Adrenal gland (tissue), 5 donors: ENCODE measurements at regions not wholly inside any gene's neighbourhood (a gene's known extent, or its start where the extent isn't known, plus 50 kb on each side); places are given as distances from the start of the nearest gene placed in this dataset.

Experiments used
- POLR2A ChIP-seq, 2 donors: fragments of 450-650 bp; IDR thresholded peaks; one replicate each; pipeline ENCODE4 v1.6.1; 2017; ENCODE audit warnings: antibody characterized with exemption in 2 of 2, mild to moderate bottlenecking in 2 of 2, moderate library complexity in 1 of 2
- TF ChIP-seq, protein P1 (sequence below), 6 experiments: fragments of 450-650 bp in 4 of 6; fragments of 200-600 bp in 2 of 6; sonication (generic) in 1 of 6; IDR thresholded peaks; 1 replicate in 5 of 6; 2 replicates in 1 of 6; pipeline versions ENCODE4 v1.5.1 to v1.8.0; 2016 to 2021; ENCODE audit warnings: antibody characterized with exemption in 6 of 6, mild to moderate bottlenecking in 2 of 6, moderate library complexity in 1 of 6
- donor health status: DM: no; HTN: no; CAD: no.

- TF ChIP-seq, protein P1, sequence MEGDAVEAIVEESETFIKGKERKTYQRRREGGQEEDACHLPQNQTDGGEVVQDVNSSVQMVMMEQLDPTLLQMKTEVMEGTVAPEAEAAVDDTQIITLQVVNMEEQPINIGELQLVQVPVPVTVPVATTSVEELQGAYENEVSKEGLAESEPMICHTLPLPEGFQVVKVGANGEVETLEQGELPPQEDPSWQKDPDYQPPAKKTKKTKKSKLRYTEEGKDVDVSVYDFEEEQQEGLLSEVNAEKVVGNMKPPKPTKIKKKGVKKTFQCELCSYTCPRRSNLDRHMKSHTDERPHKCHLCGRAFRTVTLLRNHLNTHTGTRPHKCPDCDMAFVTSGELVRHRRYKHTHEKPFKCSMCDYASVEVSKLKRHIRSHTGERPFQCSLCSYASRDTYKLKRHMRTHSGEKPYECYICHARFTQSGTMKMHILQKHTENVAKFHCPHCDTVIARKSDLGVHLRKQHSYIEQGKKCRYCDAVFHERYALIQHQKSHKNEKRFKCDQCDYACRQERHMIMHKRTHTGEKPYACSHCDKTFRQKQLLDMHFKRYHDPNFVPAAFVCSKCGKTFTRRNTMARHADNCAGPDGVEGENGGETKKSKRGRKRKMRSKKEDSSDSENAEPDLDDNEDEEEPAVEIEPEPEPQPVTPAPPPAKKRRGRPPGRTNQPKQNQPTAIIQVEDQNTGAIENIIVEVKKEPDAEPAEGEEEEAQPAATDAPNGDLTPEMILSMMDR (IDR thresholded peaks at IDR 0.05), result no peak
- no peak for TF ChIP-seq POLR2A (IDR thresholded peaks at IDR 0.05)
Measured at GRCh38 chr1:30185809-30186208, 537.6 kb downstream of the MATN1 start.
